H1 (cell line): ENCODE measurements at regions not wholly inside any gene's neighbourhood (a gene's known extent, or its start where the extent isn't known, plus 50 kb on each side); places are given as distances from the start of the nearest gene placed in this dataset.

ENCODE experiments used
- CTCF ChIA-PET: fragments of 300-600 bp; sonication (Branson Sonifier 250); formaldehyde crosslinking; loops from one replicate; lab custom pipeline; 2021; ENCODE audit not compliant: partially characterized antibody; lab: Charles Lee
- POLR2A ChIA-PET: fragments of 300-600 bp; sonication (Branson Sonifier 250); formaldehyde crosslinking; loops from one replicate; lab custom pipeline; 2021; ENCODE audit warnings: inconsistent platforms; ENCODE audit not compliant: partially characterized antibody; lab: Charles Lee
- DNase-seq, 2 experiments: peaks; one replicate each; pipeline versions ENCODE4 v3.0.0 to v3.0.0-alpha.2; 2010 to 2022; ENCODE audit warnings: low spot score in 2 of 2, low read depth in 1 of 2, mixed read lengths in 1 of 2
- FAIRE-seq: peaks from 2 replicates; lab custom pipeline; 2011; peaks lifted over from hg19 to GRCh38; lab: Jason Lieb, UNC
- H2AFZ ChIP-seq: 2 replicates; pipeline ENCODE4 v1.8.1; 2012; ENCODE audit warnings: low read length, inconsistent platforms
- H2AK5ac ChIP-seq: 2 replicates; pipeline ENCODE4 v1.6.1; 2013; ENCODE audit warnings: low read depth, low read length
- H2BK120ac ChIP-seq: replicated peaks from 2 replicates; pipeline ENCODE3; 2013; ENCODE audit warnings: low read depth, low read length, inconsistent platforms
- H2BK12ac ChIP-seq: 2 replicates; pipeline ENCODE4 v1.6.1; 2013; ENCODE audit warnings: low read depth, low read length
- H2BK15ac ChIP-seq: 2 replicates; pipeline ENCODE4 v1.6.1; 2013; ENCODE audit warnings: low read length
- H2BK20ac ChIP-seq: 2 replicates; pipeline ENCODE4 v1.6.1; 2013; ENCODE audit warnings: low read length
- H2BK5ac ChIP-seq: 2 replicates; pipeline ENCODE4 v1.6.1; 2013; ENCODE audit warnings: low read depth, low read length
- H3K14ac ChIP-seq: 2 replicates; pipeline ENCODE4 v1.6.1; 2013; ENCODE audit warnings: inconsistent platforms; ENCODE audit not compliant: insufficient read length
- H3K18ac ChIP-seq: 2 replicates; pipeline ENCODE4 v1.6.1; 2013; ENCODE audit warnings: low read length; ENCODE audit errors: extremely low read depth
- H3K23ac ChIP-seq: 2 replicates; pipeline ENCODE4 v1.6.1; 2013; ENCODE audit warnings: inconsistent platforms; ENCODE audit not compliant: insufficient read length
- H3K23me2 ChIP-seq: 2 replicates; pipeline ENCODE4 v1.6.1; 2013; ENCODE audit warnings: low read depth, low read length
- H3K27ac ChIP-seq: 2 replicates; pipeline ENCODE4 v1.6.1; 2011; ENCODE audit warnings: low read depth, low read length, inconsistent platforms
- H3K27me3 ChIP-seq, 4 experiments: replicated peaks in 1 of 4; 1 replicate in 1 of 4; 2 replicates in 3 of 4; pipeline versions ENCODE4 v1.6.1 to v1.8.1; 2011 to 2013; ENCODE audit warnings: low read length in 3 of 4, mild to moderate bottlenecking in 3 of 4, inconsistent platforms in 2 of 4, mixed read lengths in 2 of 4, moderate library complexity in 1 of 4; ENCODE audit not compliant: control insufficient read depth in 3 of 4, insufficient read depth in 3 of 4; ENCODE audit errors: extremely low read depth in 1 of 4
- H3K36me3 ChIP-seq, 4 experiments: 2 replicates each; pipeline versions ENCODE4 v1.6.1 to v1.8.1; 2011 to 2013; ENCODE audit warnings: mild to moderate bottlenecking in 4 of 4, low read length in 3 of 4, moderate library complexity in 2 of 4, control low read depth in 1 of 4, inconsistent platforms in 1 of 4; ENCODE audit not compliant: insufficient read depth in 4 of 4, control insufficient read depth in 2 of 4
- H3K4ac ChIP-seq: replicated peaks from 2 replicates; pipeline ENCODE3; 2013; ENCODE audit warnings: low read length, low read depth, mixed read lengths, inconsistent platforms; ENCODE audit not compliant: insufficient read length
- H3K4me1 ChIP-seq, 4 experiments: replicated peaks in 1 of 4; 1 replicate in 1 of 4; 2 replicates in 3 of 4; pipeline versions ENCODE4 v1.6.1 to v1.8.1; 2011 to 2013; ENCODE audit warnings: low read length in 3 of 4, inconsistent platforms in 2 of 4, mixed read lengths in 1 of 4; ENCODE audit not compliant: insufficient read depth in 4 of 4, control insufficient read depth in 3 of 4
- H3K4me2 ChIP-seq, 2 experiments: 2 replicates each; pipeline versions ENCODE4 v1.6.1 to v1.8.1; 2011 to 2013; ENCODE audit warnings: low read depth in 2 of 2, low read length in 2 of 2, control low read depth in 1 of 2, inconsistent platforms in 1 of 2, mild to moderate bottlenecking in 1 of 2; ENCODE audit not compliant: insufficient read depth in 1 of 2
- H3K4me3 ChIP-seq, 4 experiments: fragments of 200-600, 300-600 bp in 1 of 4; sonication (generic), shearing (Covaris generic), sonication (Bioruptor Twin) in 1 of 4; 2 replicates each; pipeline versions ENCODE4 v1.5.1 to v1.8.1; 2011 to 2016; ENCODE audit warnings: low read length in 4 of 4, low read depth in 3 of 4, control low read depth in 2 of 4, inconsistent platforms in 2 of 4, mild to moderate bottlenecking in 2 of 4, mixed read lengths in 1 of 4, moderate library complexity in 1 of 4; ENCODE audit not compliant: insufficient read depth in 2 of 4; ENCODE audit errors: extremely low read depth in 1 of 4
- H3K56ac ChIP-seq: replicated peaks from 2 replicates; pipeline ENCODE3; 2013; ENCODE audit warnings: low read depth, mild to moderate bottlenecking, mixed read lengths, low read length, inconsistent platforms; ENCODE audit not compliant: insufficient read length
- H3K79me1 ChIP-seq: 2 replicates; pipeline ENCODE4 v1.6.1; 2013; ENCODE audit warnings: low read depth, low read length, control low read depth
- H3K79me2 ChIP-seq, 2 experiments: 2 replicates each; pipeline versions ENCODE4 v1.6.1 to v1.8.1; 2012 to 2013; ENCODE audit warnings: low read length in 2 of 2, mild to moderate bottlenecking in 2 of 2, inconsistent platforms in 1 of 2; ENCODE audit not compliant: insufficient read depth in 2 of 2, control insufficient read depth in 1 of 2
- H3K9ac ChIP-seq, 4 experiments: replicated peaks in 1 of 4; 1 replicate in 1 of 4; 2 replicates in 3 of 4; pipeline versions ENCODE4 v1.6.1 to v1.8.1; 2011 to 2013; ENCODE audit warnings: low read depth in 3 of 4, low read length in 3 of 4, control low read depth in 2 of 4, mild to moderate bottlenecking in 2 of 4, moderate library complexity in 2 of 4, inconsistent platforms in 1 of 4; ENCODE audit errors: extremely low read depth in 1 of 4
- H3K9me3 ChIP-seq, 2 experiments: 2 replicates each; pipeline versions ENCODE4 v1.6.1 to v1.8.1; 2012 to 2013; ENCODE audit warnings: mild to moderate bottlenecking in 2 of 2, moderate library complexity in 2 of 2, control low read depth in 1 of 2, inconsistent platforms in 1 of 2, low read depth in 1 of 2, low read length in 1 of 2, mixed read lengths in 1 of 2; ENCODE audit not compliant: insufficient read depth in 2 of 2
- H4K20me1 ChIP-seq, 2 experiments: replicated peaks in 1 of 2; 2 replicates each; pipeline versions ENCODE3 to v1.8.1; 2011 to 2013; ENCODE audit warnings: inconsistent platforms in 2 of 2, low read length in 2 of 2, mild to moderate bottlenecking in 1 of 2; ENCODE audit not compliant: insufficient read depth in 2 of 2, control insufficient read depth in 1 of 2
- H4K5ac ChIP-seq: 2 replicates; pipeline ENCODE4 v1.6.1; 2013; ENCODE audit warnings: low read length, low read depth, mixed read lengths, inconsistent platforms; ENCODE audit not compliant: insufficient read length
- H4K8ac ChIP-seq: 2 replicates; pipeline ENCODE4 v1.8.0; 2013; ENCODE audit warnings: mild to moderate bottlenecking, moderate library complexity, low read length, inconsistent platforms; ENCODE audit not compliant: insufficient read depth; ENCODE audit errors: extremely low read depth
- H4K91ac ChIP-seq: replicated peaks from 2 replicates; pipeline ENCODE3; 2013; ENCODE audit warnings: low read length, mixed read lengths, inconsistent platforms; ENCODE audit not compliant: insufficient read length
- CBX5 ChIP-seq: fragments of 300-800, 300-1000 bp; sonication (generic); IDR thresholded peaks from 2 replicates; pipeline ENCODE4 v1.7.1; 2016; ENCODE audit warnings: antibody characterized with exemption, low read length, low read depth
- HDAC2 ChIP-seq, 2 experiments: fragments of 300-600 bp in 1 of 2; sonication (generic) in 1 of 2; IDR thresholded peaks; 2 replicates each; pipeline ENCODE4 v1.6.1; 2011 to 2012; ENCODE audit warnings: low read depth in 2 of 2, low read length in 2 of 2, mild to moderate bottlenecking in 2 of 2, moderate library complexity in 2 of 2, borderline replicate concordance in 1 of 2, inconsistent platforms in 1 of 2
- WGBS, 2 experiments: shearing (Covaris generic) in 1 of 2; methylation state at CpG; one replicate each; pipeline versions ENCODE4 v1.1.6 to v1.1.7; 2013 to 2015; ENCODE audit warnings: low lambda C conversion rate in 2 of 2, mixed read lengths in 2 of 2, inconsistent platforms in 1 of 2, low coverage in 1 of 2, missing lambda C conversion rate in 1 of 2; ENCODE audit not compliant: insufficient replicate concordance in 2 of 2, insufficient coverage in 1 of 2, insufficient read length in 1 of 2; ENCODE audit errors: extremely low coverage in 1 of 2, missing lambda C conversion rate in 1 of 2; 5-methylcytosine and 5-hydroxymethylcytosine counted together

- POLR2A ChIA-PET: no interaction called here
- H4K91ac ChIP-seq: no peak overlapping the region
- H2BK5ac ChIP-seq: no peak overlapping the region
- FAIRE-seq (no peak), DNase-seq (no peak)
- no peak overlapping the region for H3K56ac ChIP-seq
- no peak overlapping the region for H2AFZ ChIP-seq
- H3K18ac ChIP-seq: no peak overlapping the region
- no peaks in the 10 kb centered on the region for H4K20me1 ChIP-seq
- H2BK20ac ChIP-seq: no peak overlapping the region
- no peak overlapping the region for H3K14ac ChIP-seq
- no peak overlapping the region for H3K4ac ChIP-seq
- H4K5ac ChIP-seq: no peak overlapping the region
- H3K79me1 ChIP-seq: no peaks in the 10 kb centered on the region
- H2AK5ac ChIP-seq: no peak overlapping the region
- no peaks in the 10 kb centered on the region for H3K36me3 ChIP-seq
- no peak overlapping the region for H2BK120ac ChIP-seq
- H3K9ac ChIP-seq: no peak overlapping the region
- WGBS, 2 experiments: 80% methylated on average over 1 of the region's 1 CpG; no CpG with 5 or more reads in 1 of the 2 experiments
- no peaks in the 10 kb centered on the region for H3K4me1 ChIP-seq
- no peak overlapping the region for H3K4me3 ChIP-seq
- H2BK15ac ChIP-seq: no peak overlapping the region
- H4K8ac ChIP-seq: no peak overlapping the region
- no peak overlapping the region for H2BK12ac ChIP-seq
- CTCF ChIA-PET: no interaction called here
- H3K79me2 ChIP-seq: no peaks in the 10 kb centered on the region
- no peak overlapping the region for H3K4me2 ChIP-seq
- H3K27ac ChIP-seq: no peak overlapping the region
- peaks cover 0 to 7% of the 10 kb centered on the region in 2 experiments; a peak in 1 of 4 replicates for H3K9me3 ChIP-seq
- H3K23me2 ChIP-seq: no peaks in the 10 kb centered on the region
- no peak for TF ChIP-seq HDAC2 (IDR thresholded peaks at IDR 0.05; ENCODE audit: borderline replicate concordance in 1 of 2, low read depth in 2 of 2, low read length in 2 of 2)
- TF ChIP-seq CBX5: no peak
- no peak overlapping the region for H3K23ac ChIP-seq
- H3K27me3 ChIP-seq: no peaks in the 10 kb centered on the region
Measured at GRCh38 chrX:45667666-45668065, 467.0 kb upstream of the DIPK2B start.
